GM21360 (cell line): ENCODE measurements at regions not wholly inside any gene's neighbourhood (a gene's known extent, or its start where the extent isn't known, plus 50 kb on each side); places are given as distances from the start of the nearest gene placed in this dataset.

Experiments
- ATAC-seq: cut with Tn5 transposase; IDR thresholded peaks from one replicate; pipeline ENCODE4 v1.9.1; 2021; ENCODE audit warnings: mild to moderate bottlenecking, moderate library complexity; ENCODE audit not compliant: unreplicated experiment

DNA sequence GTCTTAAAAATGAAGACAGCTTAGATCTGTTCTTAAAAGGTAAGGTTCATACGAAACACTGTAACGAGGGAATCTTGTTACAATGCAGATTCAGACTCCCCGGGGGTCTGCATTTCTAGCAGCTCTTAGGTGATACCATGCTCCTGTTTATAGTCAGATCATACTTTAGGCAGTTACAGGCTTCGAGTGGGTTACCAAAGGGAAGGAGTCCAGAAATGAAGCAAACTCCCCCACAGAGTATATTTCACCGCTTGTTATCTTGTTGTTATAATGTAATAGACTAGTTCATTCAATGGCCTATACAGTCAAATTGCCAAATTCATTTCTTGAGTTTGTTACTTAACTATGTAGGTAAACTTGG lies 601.1 kb downstream of the USP25 start:
- no peak for ATAC-seq

DNA sequence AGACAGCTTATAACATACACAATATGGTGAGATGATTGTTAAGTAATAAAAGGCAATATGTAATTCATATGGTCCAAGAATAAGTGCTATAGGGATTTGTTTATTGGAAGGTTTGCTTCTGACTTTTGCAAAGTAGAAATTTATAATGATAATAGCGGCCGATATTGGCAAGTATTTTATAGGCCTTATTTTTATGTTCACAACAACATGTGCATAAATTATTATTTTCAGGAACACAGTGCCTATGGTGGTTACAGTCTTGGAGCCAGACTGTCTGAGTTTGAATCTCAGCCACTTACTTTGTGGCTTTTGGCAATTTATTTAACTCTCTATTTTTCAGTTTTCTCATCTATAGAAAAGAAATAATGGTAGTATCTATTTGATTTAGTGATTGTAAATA lies 607.5 kb downstream of the USP25 start:
- no peak for ATAC-seq

DNA sequence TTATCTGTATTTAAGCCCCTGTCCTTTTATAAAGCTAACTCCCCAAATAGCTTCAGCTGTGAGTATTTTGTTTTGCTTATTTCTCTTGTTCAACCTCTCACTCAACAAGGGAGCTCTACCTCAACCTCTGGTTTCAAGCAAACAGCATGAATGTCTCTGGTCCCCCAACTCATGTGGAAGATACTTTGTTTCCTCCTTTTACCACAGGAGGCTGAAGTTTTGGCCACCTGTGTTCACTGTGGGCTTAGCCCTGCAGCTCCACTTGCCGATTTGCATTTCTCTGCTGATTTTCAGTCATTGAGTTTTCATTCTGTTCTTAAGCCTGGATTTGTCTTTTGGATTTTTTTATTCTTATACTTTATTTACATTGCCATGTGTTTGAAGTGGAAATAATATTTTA lies 613.1 kb downstream of the USP25 start:
- ATAC-seq = no peak

DNA sequence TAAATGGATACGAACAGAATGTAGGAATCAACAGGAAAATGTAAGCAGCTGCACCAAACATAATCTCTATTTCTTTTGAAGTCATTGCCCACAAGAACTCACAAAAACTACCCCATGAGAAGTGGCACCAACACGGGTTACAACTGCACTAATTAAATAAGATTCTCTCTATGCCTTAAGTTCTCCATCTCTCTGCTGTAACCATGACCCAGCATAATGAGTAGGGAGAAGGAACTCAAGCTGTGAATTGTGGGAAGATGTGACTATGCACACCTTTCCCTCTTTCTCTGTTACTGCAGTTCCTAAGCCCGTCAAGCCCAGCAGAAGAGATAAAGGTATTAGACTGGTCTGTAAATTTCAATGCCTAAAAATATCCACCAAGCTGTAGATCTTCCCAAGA lies 614.0 kb downstream of the USP25 start:
- ATAC-seq = no peak

DNA sequence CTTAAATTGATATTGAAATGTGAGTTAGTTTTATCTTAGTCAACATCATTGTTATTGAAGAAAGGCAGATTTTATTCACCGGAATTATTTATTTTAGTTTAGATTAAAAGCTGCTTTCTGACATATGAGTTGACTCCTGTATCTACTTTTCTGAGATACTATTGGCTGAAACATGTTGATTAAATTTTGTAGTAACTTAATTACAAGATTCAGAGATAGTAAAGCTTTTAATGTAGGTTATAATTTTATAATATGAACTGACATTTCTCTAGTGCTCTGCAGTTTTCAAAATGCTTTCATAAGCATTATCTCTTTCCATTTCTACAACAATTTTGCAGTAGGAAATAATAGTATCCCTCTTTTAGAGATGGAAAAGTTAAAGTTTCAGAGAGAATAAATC lies 616.0 kb downstream of the USP25 start:
- no peak for ATAC-seq

DNA sequence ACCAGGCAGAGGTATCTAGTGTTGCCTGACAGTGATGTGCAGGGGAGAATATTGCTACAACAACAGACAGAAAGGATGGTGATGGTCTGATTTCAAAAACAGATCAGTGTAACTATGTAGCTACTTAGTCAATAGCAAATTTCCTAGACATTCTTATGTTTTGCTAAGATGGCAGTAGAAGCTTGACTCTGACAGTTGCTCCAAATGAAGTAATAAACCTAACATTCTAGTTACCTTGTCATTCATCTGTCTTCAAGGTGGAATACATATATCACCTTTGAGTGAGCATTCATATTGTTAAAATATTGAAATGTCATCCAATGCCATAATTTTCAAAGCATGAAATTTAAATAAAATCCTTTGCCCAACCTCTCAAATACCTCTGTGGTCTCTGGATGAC lies 617.4 kb downstream of the USP25 start:
- ATAC-seq = no peak

DNA sequence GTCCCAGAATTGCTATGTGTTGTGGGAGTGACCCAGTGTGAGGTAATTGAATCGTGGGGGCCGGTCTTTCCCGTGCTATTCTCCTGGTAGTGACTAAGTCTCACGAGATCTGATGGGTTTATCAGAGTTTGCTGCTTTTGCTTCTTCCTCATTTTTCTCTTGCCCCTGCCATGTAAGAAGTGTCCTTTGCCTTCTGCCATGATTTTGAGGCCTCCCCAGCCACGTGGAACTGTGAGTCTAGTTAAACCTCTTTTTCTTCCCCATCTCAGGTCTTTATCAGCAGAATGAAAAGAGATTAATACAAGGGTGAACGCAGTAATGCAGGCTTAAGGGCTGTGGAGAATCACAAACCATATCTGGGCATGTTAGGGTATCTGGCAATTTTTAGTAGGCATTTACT lies 624.0 kb downstream of the USP25 start:
- ATAC-seq = no peak

DNA sequence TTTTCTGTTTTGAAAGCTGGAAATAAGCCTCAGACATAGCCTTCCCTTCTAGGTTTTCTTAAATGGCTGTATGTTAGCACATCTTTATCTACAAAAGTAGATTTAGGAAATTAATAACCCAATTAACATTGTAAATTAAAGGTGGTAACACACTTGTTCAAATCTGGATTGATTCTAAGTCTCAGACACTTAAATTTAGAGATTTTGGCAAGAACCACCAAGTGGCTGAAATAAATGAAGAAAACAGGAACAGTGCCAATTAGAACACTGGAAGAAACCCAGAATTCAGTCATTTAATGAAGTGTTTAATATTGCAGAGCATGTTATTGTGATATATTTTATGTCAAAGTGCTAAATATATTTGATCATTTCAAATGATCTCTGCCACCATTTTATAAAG lies 628.2 kb downstream of the USP25 start:
- ATAC-seq = no peak

DNA sequence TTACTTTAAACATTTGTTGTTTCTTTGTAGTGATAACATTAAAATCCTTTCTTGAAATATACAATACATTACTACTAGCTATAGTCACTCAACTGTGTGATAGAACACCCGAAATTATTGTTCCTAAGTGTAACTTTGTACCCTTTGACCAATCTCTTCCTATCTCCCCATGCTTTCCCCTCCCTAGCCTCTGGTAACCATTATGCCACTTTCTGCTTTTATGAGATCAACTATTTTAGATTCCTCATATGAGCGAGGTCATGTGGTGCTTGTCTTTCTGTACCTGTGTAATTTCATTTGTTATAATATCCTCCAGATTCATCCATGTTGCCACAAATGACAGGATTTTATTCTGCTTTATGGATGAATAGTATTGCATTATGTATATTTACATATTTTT lies 629.0 kb downstream of the USP25 start:
- no peak for ATAC-seq

DNA sequence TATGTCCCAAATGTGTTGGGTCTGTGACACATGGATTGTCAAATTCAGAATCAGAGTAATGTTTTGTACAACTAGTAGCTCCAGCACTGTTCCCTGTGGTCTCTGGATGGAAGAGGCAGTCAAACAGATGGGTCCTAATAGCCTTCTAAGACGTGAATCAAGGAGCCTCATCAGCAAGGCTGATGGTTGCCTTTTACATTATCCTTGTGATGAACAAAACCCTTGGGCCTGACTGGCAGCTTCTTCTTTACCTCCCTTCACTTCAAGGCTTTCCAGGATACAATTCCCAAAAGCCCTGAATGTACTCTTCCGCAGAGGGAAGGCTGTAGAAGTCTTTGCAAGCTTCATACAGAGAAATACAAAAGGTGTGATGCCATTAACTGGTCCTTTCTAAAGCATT lies 633.3 kb downstream of the USP25 start:
- ATAC-seq = no peak

DNA sequence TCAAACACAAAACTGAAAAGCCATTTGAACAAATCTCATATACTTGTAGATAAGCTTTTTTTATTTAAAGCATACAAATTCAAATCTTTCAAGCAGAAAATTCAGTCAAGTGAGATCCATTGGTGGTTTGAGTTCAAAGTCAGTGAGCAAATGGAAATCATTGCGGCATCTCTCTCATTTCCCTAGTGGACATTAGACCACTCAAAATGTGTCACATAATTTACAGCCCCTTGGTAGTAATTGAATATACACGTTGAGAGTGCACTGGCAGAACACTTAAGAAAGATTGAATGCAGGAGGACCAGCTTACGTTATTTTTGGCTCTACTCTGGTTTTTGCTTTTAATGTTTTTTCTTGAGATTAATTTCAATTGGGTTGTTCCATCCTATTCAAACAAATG lies 633.7 kb downstream of the USP25 start:
- no peak for ATAC-seq

DNA sequence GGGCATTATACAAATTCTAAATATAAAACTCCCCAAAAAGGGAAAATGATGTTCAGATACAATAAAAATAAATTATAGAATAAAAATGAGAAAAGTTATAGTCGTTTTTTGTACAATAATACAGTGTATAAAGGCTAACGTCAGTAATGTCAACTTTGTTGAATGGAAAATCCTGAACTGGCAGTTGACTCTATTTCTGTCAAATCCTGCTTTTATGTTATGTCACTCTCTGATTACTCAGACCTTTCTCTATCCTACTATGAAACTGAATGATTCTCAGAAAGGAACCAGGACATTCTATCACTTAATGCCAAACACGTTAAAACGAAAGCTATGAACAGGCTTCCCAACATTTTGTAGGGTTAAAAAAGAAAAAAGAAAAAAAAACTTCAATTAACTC lies 636.4 kb downstream of the USP25 start:
- no peak for ATAC-seq

DNA sequence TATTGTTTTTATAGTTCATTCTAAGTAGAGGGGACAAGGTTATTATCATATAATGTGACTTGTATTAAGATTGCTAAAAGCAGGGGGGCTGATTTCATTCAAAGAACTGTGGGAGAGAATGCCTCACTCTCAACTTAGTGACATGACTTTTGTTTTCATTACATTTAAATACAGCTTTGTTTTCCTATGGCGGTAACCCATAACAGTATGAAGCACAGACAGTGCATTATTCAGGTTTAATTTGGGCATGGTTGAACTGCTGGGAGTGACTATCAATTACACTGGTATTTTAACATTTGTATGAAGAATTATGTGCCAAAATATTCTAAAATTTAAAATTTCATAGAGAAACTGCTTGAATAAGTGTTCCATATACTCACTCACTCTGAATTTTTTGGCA lies 637.3 kb downstream of the USP25 start:
- ATAC-seq = no peak

DNA sequence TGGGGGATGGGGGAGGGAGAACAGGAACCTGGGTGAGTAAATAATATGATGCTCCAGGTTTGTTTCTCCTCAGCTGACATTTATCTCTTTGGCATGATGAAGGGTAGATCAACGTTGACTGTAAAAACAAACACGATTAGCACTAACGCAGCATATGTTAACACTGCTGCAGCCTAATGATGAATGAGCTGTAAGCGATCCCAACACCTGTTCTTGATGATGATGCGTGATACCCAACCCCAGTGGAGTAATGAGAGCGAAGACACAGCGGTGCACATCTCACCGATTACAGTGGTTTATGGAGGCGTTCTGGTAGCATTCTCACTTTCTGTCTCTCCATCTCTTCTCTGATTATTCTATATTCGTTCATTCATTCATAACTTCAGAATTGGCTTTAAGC lies 640.4 kb downstream of the USP25 start:
- no peak for ATAC-seq

DNA sequence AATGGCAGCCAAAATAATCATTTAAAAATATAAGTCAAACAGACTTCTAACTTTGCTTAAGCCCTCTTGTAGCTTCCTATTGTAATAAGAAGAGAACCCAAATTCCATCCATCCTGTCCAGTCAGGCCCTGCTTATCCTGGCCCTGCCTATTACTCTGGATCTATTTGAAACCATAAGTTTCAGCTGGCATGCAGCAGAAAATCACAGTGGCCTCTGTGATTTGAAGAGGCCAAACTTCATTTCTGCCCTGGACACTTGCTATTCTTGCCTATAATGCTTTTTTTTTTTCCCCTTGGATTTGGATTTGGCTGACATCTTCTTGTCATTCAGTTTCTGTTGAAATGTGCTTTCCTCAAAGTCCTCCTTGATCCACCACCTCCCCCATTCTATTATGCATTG lies 642.8 kb downstream of the USP25 start:
- ATAC-seq = no peak

DNA sequence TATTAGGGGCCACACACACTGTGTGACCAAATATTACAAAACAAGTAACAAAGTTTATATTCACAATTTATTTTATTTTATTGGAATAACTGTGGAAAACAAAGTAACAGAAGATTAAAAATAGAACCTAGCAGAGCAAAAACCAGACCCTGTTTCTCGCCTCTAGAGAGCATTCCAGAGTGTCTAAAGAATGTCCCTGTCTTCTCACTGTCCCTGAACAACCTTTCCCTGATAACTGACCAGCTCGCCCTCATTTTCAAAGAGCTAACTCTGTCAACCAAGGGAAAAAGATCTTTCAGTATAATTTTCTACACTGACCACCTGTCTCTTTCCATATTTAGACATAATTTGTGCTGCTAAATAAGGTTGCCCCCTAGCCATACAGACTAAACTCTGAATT lies 646.9 kb downstream of the USP25 start:
- ATAC-seq = no peak

DNA sequence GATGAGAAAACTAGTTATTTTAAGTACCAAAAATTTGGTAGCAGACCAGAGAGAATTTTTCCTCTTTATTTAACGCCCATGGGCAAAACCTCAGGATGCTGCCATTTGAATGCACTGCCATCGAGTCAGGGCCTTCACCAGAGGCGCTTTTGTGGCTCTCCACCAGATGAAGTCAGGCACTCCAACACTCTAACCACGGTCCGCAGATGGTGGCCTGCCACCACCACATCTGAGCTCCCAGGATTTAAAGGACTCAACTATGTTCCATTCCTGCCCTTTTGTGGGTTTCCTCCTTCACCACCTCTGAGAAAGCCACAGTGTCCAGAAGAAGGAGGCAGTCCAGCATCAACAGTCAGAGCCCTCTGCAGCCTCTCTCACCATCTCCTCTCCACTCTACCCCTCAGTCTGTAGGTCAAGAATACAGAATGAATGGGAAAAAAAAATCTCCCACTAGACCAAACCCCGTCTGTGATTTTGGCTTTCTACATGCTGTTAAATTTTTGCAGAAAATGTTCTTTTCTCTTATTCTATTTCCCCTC lies 647.4 kb downstream of the USP25 start:
- no peak for ATAC-seq

DNA sequence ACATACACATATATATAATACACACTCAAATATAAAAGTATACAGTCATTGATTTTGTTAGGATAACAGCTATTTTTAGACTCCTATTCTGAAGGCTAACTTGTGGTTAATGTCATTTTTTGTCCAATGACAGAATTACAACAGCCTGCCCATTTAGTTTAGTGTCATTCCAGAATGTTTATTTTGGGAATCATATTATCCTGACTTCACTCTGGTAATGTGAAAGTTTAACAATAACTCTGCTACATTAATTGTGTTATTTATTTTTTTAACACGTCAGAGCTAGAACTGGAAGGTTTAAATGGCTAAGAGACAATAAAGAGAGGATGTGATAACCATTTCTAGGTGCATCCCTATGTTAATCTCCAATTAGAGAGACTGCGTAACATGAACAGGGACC lies 648.1 kb downstream of the USP25 start:
- no peak for ATAC-seq

DNA sequence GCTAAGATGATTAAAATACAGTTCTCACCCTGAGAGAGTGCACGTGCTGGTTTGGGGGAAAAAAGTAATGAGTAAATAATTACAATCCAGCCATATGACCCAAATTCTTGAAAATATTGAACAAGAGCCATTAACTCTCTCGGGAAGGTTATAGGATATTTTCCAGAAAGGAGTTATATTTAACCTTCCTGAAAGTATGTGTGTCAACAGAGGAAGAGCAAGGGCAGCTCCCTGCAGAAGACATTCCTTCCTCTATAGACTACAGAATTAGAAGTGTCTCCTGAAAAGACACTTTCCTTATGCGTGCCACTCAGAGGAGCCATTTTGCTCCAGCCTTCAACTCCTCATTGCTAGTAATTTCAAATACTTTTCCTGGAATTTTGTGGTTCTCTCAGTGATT lies 648.7 kb downstream of the USP25 start:
- no peak for ATAC-seq

DNA sequence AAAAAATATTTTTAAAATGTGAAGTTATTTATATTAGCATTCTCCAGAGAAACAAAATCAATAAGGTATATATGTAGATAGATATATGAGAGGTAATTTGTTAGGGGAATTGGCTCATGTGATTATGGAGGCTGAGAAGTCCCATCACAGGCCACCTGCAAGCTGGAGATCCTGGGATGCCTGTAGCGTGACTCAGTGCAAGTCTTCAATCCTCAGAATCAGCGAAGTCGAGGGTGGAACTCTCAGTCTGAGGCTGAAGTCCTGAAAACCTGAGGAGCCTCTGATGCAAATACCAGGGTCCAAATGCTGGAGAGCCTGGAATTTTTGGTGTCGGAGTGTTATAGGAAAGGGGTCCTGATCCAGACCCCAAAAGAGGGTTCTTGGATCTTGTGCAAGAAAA lies 658.5 kb downstream of the USP25 start:
- ATAC-seq = no peak

DNA sequence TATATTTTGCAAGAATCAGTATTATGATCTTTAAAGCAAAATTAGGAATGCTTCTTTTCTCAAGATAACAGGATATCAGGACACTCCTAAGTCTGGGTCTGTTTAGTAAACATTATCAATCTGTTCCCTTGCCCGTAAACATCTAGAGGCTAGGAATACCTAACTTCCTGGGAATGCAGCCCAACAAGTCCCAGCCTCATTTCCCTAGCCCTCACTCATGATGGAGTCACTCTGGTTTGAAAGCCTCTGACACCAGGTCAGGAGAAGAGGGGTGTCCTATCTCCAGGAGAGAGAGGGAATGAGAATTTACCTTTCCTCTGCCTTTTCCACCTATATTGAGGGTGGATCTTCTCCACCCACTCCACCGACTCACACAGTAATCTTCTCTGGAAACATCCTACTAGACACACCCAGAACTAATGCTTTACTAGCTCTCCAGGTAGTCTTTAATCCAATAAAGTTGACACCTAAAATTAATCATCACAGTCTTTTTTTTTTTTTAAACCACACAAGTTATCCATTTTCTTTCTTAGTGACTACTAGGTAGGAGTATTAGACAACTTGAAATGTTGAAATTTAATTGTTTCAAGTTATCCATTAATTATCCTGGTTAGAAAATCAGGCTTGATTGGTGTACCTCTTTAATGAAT lies 659.3 kb downstream of the USP25 start:
- ATAC-seq = no peak

DNA sequence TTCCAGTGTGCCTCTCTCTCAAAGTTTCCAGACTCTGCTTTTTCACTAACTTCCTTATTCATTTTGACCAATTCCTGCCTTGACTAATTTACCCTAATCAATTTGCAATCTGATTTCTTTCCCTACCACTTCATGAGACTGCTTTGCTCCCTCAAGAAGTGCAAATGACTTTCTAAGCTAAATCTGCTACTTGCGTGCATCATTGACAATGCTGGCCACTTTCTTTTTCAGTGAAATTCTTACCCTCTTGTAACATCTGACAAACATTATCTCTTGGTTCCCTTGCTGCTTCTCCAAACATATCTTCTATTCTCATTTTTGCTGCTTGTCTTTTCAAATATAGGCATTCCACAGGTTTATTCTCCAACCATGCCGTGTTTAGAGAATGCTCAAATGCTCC lies 659.9 kb downstream of the USP25 start:
- no peak for ATAC-seq

DNA sequence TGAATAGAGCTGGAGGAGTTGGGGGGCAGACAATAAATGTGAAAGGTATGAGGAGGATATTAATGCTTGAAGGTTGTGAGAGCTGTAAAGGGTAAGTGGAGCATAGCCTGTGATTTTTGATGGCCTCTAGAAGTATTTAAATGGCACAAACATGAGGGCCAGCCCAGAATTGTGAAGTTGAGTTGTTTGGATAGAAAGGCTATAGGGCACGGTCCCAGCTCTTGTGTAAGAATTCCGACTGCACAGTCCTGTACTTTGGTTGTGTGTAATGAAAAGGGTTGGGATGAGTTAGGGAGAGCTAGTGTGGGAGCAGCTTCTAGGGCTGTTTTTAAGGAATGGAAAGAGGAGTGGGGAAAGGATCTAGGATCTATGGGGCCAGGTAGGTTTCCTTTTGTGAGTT lies 665.5 kb downstream of the USP25 start:
- no peak for ATAC-seq
